ENCODE measurements at regions not wholly inside any gene's neighbourhood (a gene's known extent, or its start where the extent isn't known, plus 50 kb on each side); places are given as distances from the start of the nearest gene placed in this dataset.
"Not testable (repeated sequence)": the region's sequence is repeated elsewhere in the genome, so short reads cannot be mapped to it uniquely, and the experiment has no call there.

- not testable (repeated sequence) for TF ChIP-seq TCF12 (IDR thresholded peaks at IDR 0.05; ENCODE audit: low read depth, low read length); EP300 (IDR thresholded peaks at IDR 0.05; ENCODE audit: borderline replicate concordance in 1 of 2, low read depth in 2 of 2, low read length in 2 of 2); CTCF (IDR thresholded peaks at IDR 0.05; ENCODE audit: control extremely low read depth in 1 of 3, insufficient read depth in 1 of 3, low read depth in 1 of 3, low read length in 3 of 3); YY1 (IDR thresholded peaks at IDR 0.05; ENCODE audit: low read depth, low read length); POLR2A (IDR thresholded peaks at IDR 0.05; ENCODE audit: control extremely low read depth in 1 of 2, low read depth in 2 of 2, low read length in 2 of 2); CHD7 (IDR thresholded peaks at IDR 0.05; ENCODE audit: insufficient replicate concordance, low read length); POLR2AphosphoS5 (IDR thresholded peaks at IDR 0.05; ENCODE audit: low read depth, low read length); MAX (IDR thresholded peaks at IDR 0.05); USF2 (IDR thresholded peaks at IDR 0.05; ENCODE audit: low read length); EZH2 (IDR thresholded peaks at IDR 0.05; ENCODE audit: low read depth, low read length, severe bottlenecking); RAD21 (IDR thresholded peaks at IDR 0.05 in 1 of 2, conservative IDR thresholded peaks at IDR 0.05 in 1 of 2; ENCODE audit: low read depth in 2 of 2, low read length in 2 of 2); JUN (IDR thresholded peaks at IDR 0.05; ENCODE audit: low read depth, low read length); POU5F1 (IDR thresholded peaks at IDR 0.05; ENCODE audit: low read depth, low read length)
Measured at GRCh38 chr9:71595762-71596161, 172.6 kb downstream of the CEMIP2 start.
